BLaER1 (cell line): ENCODE measurements at regions not wholly inside any gene's neighbourhood (a gene's known extent, or its start where the extent isn't known, plus 50 kb on each side); places are given as distances from the start of the nearest gene placed in this dataset.

ENCODE experiments used
- H3K27ac ChIP-seq: shearing (Covaris generic); formaldehyde crosslinking; 2 replicates; pipeline ENCODE4 v1.8.1; 2022
- H3K27me3 ChIP-seq: shearing (Covaris generic); formaldehyde crosslinking; 2 replicates; pipeline ENCODE4 v1.8.1; 2022
- H3K36me3 ChIP-seq: shearing (Covaris generic); formaldehyde crosslinking; 2 replicates; pipeline ENCODE4 v1.8.1; 2022
- H3K4me1 ChIP-seq: shearing (Covaris generic); formaldehyde crosslinking; 2 replicates; pipeline ENCODE4 v1.8.1; 2022
- H3K4me2 ChIP-seq: shearing (Covaris generic); formaldehyde crosslinking; 2 replicates; pipeline ENCODE4 v1.8.1; 2022
- H3K4me3 ChIP-seq: shearing (Covaris generic); formaldehyde crosslinking; 2 replicates; pipeline ENCODE4 v1.8.1; 2022
- H3K9ac ChIP-seq: shearing (Covaris generic); formaldehyde crosslinking; 2 replicates; pipeline ENCODE4 v1.8.1; 2022
- H3K9me3 ChIP-seq: shearing (Covaris generic); formaldehyde crosslinking; 2 replicates; pipeline ENCODE4 v1.8.1; 2022
- H4K20me1 ChIP-seq: shearing (Covaris generic); formaldehyde crosslinking; 2 replicates; pipeline ENCODE4 v1.8.1; 2022
- Cebpa-rat ChIP-seq: shearing (Covaris generic); IDR thresholded peaks from 2 replicates; pipeline ENCODE4 v1.8.1; 2022

DNA sequence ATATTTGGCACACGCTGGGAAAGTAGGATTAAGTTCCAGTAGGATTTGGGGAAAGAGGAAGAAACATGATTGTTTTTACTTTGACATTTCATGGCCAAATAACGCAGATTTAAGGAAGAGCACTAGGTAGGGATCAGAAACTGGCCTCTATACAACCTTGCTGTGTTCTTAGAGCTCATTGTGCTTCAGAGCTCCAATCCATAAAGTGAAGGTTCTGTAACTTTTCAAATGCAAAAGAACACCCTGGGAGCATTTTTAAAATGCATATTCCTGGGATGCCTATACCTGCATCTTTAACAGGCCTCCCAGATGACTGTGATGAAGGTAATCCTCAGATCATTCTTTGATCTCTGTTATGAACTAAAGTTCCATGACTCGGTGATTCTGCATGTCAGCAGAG is 77.1 kb downstream of the YIPF5 start:
- no peaks in the 10 kb centered on the region for H4K20me1 ChIP-seq
- no peak overlapping the region for H3K4me2 ChIP-seq
- no peak for TF ChIP-seq Cebpa-rat
- peaks cover 15% of the 10 kb centered on the region for H3K4me1 ChIP-seq
- H3K27ac ChIP-seq: no peak overlapping the region
- no peaks in the 10 kb centered on the region for H3K27me3 ChIP-seq
- H3K36me3 ChIP-seq: no peaks in the 10 kb centered on the region
- H3K9me3 ChIP-seq: peaks cover 5% of the 10 kb centered on the region; the same call in 1 of the 2 replicates
- no peak overlapping the region for H3K9ac ChIP-seq
- no peak overlapping the region for H3K4me3 ChIP-seq

GRCh38 chr5:144093868-144094267 is 76.6 kb downstream of the YIPF5 start:
- Histone ChIP-seq H3K27me3 (no peaks in the 10 kb centered on the region), H3K9ac (no peak overlapping the region), H3K4me1 (peaks cover 12% of the 10 kb centered on the region), H3K27ac (no peak overlapping the region), H3K36me3 (no peaks in the 10 kb centered on the region), H3K4me3 (no peak overlapping the region), H4K20me1 (no peaks in the 10 kb centered on the region), H3K9me3 (peaks cover 5% of the 10 kb centered on the region; the same call in 1 of the 2 replicates), H3K4me2 (no peak overlapping the region)
- no peak for TF ChIP-seq Cebpa-rat

DNA sequence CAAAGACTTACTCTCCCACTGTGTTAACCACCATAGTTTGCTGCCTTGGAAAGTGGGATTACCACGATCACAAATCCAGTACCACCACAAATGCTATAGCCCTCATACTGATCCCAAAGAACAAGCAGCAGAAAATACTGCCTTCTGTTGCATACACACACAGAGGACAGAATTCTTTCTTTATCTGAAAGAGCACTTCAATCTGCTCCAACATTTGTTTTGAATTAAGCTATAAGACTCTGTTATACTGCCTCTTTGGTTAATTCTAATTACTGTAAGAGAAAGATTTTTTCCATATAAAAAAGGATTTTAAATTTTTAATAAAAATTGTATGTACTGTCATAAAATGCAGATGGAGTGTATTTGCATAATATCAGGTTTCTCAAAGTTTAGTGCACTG is 69.8 kb downstream of the YIPF5 start:
- H3K4me2 ChIP-seq: no peak overlapping the region
- no peaks in the 10 kb centered on the region for H4K20me1 ChIP-seq

DNA sequence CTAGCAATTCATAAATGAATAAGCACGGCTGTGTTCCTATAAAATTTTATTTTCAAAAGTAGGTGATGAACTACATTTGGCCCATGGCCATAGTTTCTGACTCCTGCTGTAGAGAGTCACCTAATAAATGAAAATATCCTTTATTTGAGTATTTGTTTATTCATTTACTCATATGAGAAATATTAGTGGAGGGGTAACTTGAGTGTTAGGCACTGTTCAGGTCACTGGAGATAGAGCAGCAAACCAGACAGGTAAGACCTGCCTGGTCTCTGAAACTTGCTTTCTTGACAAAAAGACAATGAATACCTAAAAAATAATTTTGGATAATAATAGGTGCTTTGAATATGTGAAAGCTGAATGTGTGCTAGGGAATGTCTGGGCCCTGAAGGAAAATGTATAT is 68.8 kb downstream of the YIPF5 start:
- Histone ChIP-seq H3K36me3 (no peaks in the 10 kb centered on the region), H3K9me3 (peaks cover 5% of the 10 kb centered on the region; the same call in 1 of the 2 replicates), H3K27me3 (no peaks in the 10 kb centered on the region), H3K27ac (no peak overlapping the region), H3K9ac (no peak overlapping the region), H3K4me2 (no peak overlapping the region), H3K4me1 (no peaks in the 10 kb centered on the region), H4K20me1 (no peaks in the 10 kb centered on the region), H3K4me3 (no peak overlapping the region)
- TF ChIP-seq Cebpa-rat: no peak

More for the DNA sequence above, 69.8 kb downstream of the YIPF5 start:
- Histone ChIP-seq H3K4me3 (no peak overlapping the region), H3K9me3 (peaks cover 5% of the 10 kb centered on the region; the same call in 1 of the 2 replicates), H3K27ac (no peak overlapping the region), H3K9ac (no peak overlapping the region), H3K27me3 (no peaks in the 10 kb centered on the region), H3K4me1 (no peaks in the 10 kb centered on the region), H3K36me3 (no peaks in the 10 kb centered on the region)
- no peak for TF ChIP-seq Cebpa-rat

- Histone ChIP-seq H3K4me2 (no peak overlapping the region), H3K27ac (no peak overlapping the region), H3K9ac (no peak overlapping the region), H3K4me3 (no peak overlapping the region), H3K4me1 (no peaks in the 10 kb centered on the region), H3K9me3 (peaks cover 4% of the 10 kb centered on the region; the same call in 1 of the 2 replicates), H4K20me1 (no peaks in the 10 kb centered on the region), H3K27me3 (no peaks in the 10 kb centered on the region), H3K36me3 (no peaks in the 10 kb centered on the region)
- TF ChIP-seq Cebpa-rat: no peak
Observed at GRCh38 chr5:144102361-144102760, 68.1 kb downstream of the YIPF5 start.

DNA sequence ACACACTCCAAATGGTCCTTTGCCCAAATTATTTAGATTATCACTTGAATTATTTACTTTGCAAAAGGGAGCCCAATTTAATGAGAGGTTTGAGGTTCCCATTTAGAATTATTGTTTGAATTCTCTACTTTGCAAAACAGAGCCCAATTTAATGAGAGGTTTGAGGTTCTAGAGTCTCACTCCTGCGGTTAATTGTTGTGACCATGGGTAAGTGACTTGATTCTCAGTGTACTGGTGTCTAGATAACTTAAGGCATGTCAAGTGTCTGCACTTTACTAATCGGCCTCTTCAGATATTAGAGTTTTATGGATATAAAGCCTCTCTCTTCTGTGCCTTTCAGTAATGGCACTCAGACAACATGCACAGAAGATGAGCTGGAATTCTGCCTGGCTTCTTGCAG is 67.5 kb downstream of the YIPF5 start:
- no peaks in the 10 kb centered on the region for H3K36me3 ChIP-seq
- H3K9ac ChIP-seq: no peak overlapping the region
- H4K20me1 ChIP-seq: no peaks in the 10 kb centered on the region
- H3K4me3 ChIP-seq: no peak overlapping the region
- no peak overlapping the region for H3K4me2 ChIP-seq
- no peaks in the 10 kb centered on the region for H3K9me3 ChIP-seq
- no peak overlapping the region for H3K27ac ChIP-seq
- no peaks in the 10 kb centered on the region for H3K4me1 ChIP-seq
- no peaks in the 10 kb centered on the region for H3K27me3 ChIP-seq
- TF ChIP-seq Cebpa-rat: no peak

- H3K9me3 ChIP-seq: no peaks in the 10 kb centered on the region
- H3K4me1 ChIP-seq: no peaks in the 10 kb centered on the region
- H3K9ac ChIP-seq: no peak overlapping the region
- no peaks in the 10 kb centered on the region for H4K20me1 ChIP-seq
- H3K4me2 ChIP-seq: no peak overlapping the region
- no peaks in the 10 kb centered on the region for H3K27me3 ChIP-seq
- no peak for TF ChIP-seq Cebpa-rat
- H3K36me3 ChIP-seq: no peaks in the 10 kb centered on the region
- H3K4me3 ChIP-seq: no peak overlapping the region
- H3K27ac ChIP-seq: no peak overlapping the region
Observed at GRCh38 chr5:144103611-144104485, 66.6 kb downstream of the YIPF5 start.

GRCh38 chr5:144105371-144105770 is 65.1 kb downstream of the YIPF5 start:
- Histone ChIP-seq H3K27me3 (no peaks in the 10 kb centered on the region), H3K4me2 (no peak overlapping the region), H3K27ac (no peak overlapping the region), H3K4me3 (no peak overlapping the region), H3K4me1 (no peaks in the 10 kb centered on the region), H3K9ac (no peak overlapping the region), H3K36me3 (no peaks in the 10 kb centered on the region), H4K20me1 (no peaks in the 10 kb centered on the region), H3K9me3 (no peaks in the 10 kb centered on the region)
- no peak for TF ChIP-seq Cebpa-rat

GRCh38 chr5:144108131-144108530 is 62.3 kb downstream of the YIPF5 start:
- Histone ChIP-seq H3K4me3 (no peak overlapping the region), H3K9me3 (no peaks in the 10 kb centered on the region), H3K4me2 (no peak overlapping the region), H4K20me1 (no peaks in the 10 kb centered on the region), H3K9ac (no peak overlapping the region), H3K27me3 (no peaks in the 10 kb centered on the region), H3K4me1 (no peaks in the 10 kb centered on the region), H3K36me3 (no peaks in the 10 kb centered on the region), H3K27ac (no peak overlapping the region)
- no peak for TF ChIP-seq Cebpa-rat
